Choroid plexus epithelial cell (primary cell): ENCODE measurements at regions not wholly inside any gene's neighbourhood (a gene's known extent, or its start where the extent isn't known, plus 50 kb on each side); places are given as distances from the start of the nearest gene placed in this dataset.
"Not testable (repeated sequence)": the region's sequence is repeated elsewhere in the genome, so short reads cannot be mapped to it uniquely, and the experiment has no call there.

Source experiments
- DNase-seq: peaks from one replicate; pipeline ENCODE4 v3.0.0-alpha.2; 2010; ENCODE audit warnings: low read depth
- H3K4me3 ChIP-seq: 2 replicates; pipeline ENCODE4 v1.5.1; 2011; ENCODE audit warnings: low read depth, mild to moderate bottlenecking, control low read depth, low read length, moderate library complexity
- TF ChIP-seq, protein P1 (sequence below): conservative IDR thresholded peaks from 2 replicates; pipeline ENCODE4 v1.5.1; 2011; ENCODE audit warnings: low read depth, mild to moderate bottlenecking, control low read depth, inconsistent platforms, low read length, moderate library complexity

DNA sequence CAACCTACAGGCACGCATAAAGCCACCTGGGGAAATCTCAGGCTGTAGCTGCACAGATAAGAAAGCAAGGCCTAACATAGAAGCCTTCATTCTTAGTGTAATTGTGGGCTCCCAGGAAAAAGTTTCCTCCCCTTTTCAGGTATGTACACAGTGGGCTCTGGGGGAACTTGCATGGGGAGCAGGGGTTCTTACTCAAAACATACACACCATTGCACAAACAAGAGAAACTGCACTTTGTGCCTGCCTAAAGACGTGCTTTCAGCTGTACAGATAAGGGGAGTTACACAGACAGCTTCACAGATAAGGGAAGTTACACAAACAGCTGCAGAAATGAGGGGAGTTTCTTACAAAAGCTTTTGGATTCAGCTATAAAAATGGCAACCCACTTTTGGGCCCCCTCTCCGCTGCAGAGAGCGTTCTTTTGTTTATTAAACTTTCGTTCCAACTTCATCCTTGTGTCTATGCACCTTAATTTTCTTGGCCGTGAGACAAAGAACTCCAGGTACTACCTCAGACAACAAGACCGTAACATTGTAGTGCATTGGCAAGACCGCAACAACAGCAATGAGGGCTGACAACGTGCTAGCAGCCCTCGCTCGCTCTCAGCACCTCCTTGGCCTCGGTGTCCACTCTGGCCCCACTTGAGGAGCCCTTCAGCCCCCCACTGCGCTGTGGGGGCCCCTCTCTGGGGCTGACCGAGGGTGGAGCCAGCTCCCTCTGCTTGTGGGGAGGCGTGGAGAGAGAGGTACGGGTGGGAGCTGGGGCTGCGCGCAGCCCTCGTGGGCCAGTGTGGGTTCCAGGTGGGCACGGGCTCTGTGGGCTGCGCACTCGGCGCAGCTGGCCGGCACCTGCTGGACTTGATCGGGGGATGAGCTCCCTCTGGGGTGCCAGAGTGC, 317.5 kb downstream of the RAPGEF2 start:
- TF ChIP-seq, protein P1, sequence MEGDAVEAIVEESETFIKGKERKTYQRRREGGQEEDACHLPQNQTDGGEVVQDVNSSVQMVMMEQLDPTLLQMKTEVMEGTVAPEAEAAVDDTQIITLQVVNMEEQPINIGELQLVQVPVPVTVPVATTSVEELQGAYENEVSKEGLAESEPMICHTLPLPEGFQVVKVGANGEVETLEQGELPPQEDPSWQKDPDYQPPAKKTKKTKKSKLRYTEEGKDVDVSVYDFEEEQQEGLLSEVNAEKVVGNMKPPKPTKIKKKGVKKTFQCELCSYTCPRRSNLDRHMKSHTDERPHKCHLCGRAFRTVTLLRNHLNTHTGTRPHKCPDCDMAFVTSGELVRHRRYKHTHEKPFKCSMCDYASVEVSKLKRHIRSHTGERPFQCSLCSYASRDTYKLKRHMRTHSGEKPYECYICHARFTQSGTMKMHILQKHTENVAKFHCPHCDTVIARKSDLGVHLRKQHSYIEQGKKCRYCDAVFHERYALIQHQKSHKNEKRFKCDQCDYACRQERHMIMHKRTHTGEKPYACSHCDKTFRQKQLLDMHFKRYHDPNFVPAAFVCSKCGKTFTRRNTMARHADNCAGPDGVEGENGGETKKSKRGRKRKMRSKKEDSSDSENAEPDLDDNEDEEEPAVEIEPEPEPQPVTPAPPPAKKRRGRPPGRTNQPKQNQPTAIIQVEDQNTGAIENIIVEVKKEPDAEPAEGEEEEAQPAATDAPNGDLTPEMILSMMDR = no peak
- no peak overlapping the region for H3K4me3 ChIP-seq
- no peak for DNase-seq

DNA sequence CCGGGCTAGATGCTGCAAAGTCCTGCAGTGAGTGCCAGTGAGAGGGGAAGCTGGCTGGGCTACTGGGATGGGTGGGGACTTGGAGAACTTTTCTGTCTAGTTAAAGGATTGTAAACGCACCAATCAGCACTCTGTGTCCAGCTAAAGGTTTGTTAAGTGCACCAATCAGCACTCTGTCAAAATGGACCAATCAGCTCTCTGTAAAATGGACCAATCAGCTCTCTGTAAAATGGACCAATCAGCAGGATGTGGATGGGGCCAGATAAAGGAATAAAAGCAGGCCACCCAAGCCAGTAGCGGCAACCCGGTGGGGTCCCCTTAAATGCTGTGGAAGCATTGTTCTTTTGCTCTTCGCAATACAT, 318.2 kb downstream of the RAPGEF2 start:
- DNase-seq = not testable (repeated sequence)

DNA sequence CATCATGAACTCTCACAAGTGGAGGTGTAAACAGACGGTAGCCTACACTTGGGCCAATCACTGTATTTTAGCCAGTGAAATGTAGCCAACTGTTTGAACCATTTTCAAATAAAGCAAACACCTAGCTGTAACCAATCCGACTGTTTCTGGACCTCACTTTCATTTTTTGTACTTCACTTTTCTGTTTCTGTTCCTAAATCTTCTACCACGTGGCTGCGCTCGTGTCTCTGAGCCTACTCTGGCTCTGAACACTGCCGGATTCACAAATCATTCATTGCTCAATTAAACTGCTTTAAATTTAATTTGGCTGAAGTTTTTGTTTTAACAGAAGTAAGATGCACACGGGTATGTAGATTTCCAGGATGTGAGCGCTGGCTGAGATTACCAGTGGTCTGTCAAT, 319.1 kb downstream of the RAPGEF2 start:
- TF ChIP-seq, protein P1 = no peak
- H3K4me3 ChIP-seq = no peak overlapping the region
- DNase-seq = no peak

More for the DNA sequence above, 318.2 kb downstream of the RAPGEF2 start:
- H3K4me3 ChIP-seq = not testable (repeated sequence)

DNA sequence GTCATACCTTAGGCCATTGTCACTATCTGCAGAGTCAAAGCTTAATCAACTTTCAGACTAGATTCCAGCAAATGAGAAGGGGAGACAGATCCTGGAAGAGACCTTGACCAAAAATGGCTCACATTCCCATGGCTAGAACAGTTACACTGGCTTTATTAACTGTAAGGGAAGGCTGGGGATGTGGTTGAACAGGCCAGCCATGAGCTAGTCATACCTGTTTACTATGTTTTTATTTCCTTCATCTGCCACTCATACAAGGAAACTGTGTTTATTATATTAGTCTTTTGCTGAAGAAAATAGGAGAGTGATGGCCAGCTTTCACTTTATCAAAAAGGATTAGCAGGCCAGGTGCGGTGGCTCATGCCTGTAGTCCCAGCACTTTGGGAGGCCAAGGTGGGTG, 319.7 kb downstream of the RAPGEF2 start:
- DNase-seq = no peak
- TF ChIP-seq, protein P1 = no peak
- no peak overlapping the region for H3K4me3 ChIP-seq

DNA sequence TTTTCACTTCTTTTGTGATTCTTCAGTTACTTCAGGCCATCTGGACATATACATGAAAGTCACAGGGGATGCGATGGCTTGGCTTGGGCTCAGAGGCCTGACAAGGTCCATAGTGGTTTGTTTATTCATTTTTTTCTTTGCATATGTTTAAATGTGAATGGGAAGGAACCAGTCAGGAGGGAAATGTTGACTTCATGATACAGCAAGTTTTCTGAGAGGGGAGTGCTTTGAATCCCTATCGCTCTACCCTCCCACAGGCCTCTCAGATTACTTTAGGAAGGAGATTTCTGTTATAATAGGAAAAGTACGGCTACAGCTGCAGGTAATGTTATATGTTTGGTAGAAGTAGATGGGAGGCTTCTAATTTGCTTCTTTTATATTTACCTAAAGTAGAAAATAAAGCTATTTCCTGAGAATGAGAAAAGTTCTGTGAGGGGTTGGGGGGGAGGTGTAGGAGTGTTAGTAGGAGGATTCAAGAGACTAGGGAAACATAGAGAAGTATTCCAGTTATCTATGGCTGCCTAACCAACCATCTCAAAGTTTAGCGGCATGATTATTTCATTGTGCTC, 322.9 kb downstream of the RAPGEF2 start:
- H3K4me3 ChIP-seq = no peak overlapping the region
- no peak for DNase-seq
- TF ChIP-seq, protein P1 = no peak

DNA sequence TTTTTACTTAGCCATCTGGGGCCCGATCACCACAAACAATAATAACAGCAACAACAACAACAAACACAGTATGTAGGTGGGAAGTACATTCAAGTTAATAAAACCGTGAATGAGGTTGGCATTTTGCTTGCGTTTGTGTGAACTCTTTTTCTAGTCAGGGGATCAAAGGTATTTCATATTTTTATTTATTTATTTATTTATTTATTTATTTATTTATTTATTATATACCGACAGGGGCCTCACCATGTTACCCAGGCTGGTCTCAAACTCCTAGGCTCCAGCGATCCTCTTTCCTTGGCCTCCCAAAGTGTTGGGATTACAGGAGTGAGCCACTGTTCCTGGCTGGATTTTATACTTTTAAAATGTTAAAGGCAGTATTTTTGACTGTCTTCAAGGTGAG, 325.4 kb downstream of the RAPGEF2 start:
- TF ChIP-seq, protein P1 = no peak
- H3K4me3 ChIP-seq = no peak overlapping the region
- no peak for DNase-seq

DNA sequence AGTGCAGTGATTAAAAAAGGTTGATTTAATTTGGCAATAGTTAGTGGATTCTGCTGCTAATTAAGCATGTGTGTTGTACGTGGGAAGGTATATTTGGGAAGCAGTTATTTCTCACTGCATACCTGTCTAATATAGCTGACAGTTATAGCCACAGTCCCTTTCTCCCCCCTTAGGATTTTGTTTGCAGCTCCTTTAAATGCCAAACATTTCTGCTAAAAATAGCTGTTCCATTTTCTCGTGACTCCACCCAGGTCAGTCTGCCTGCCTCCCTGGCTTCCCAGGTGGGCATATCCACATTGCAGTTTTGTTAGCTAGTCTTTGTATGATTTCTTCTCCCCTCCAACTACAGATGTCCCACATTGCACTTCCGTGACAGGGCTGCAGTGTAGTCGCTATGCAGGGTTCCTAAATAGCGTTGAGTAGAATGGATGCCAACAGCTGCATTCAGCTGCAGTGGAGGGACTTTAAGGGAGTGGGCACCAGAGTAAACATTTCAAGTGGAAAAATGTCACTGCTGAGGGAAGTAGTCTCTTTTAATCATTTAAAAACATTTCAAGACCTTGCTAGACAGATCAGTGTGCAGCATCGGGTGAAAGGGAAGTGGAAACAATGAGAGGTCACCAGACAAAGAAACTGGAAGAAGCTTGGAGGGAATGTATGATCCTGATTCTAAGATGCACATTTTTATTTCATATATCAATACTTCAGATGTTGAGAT, 326.3 kb downstream of the RAPGEF2 start:
- no peak overlapping the region for H3K4me3 ChIP-seq
- no peak for DNase-seq
- TF ChIP-seq, protein P1 = no peak
